Kidney (tissue), 13 donors: ENCODE measurements at regions not wholly inside any gene's neighbourhood (a gene's known extent, or its start where the extent isn't known, plus 50 kb on each side); places are given as distances from the start of the nearest gene placed in this dataset.

Experiments
- DNase-seq, 5 donors: peaks; one replicate each; pipeline ENCODE4 v3.0.0-alpha.2; 2013 to 2020
- FAIRE-seq: peaks from 2 replicates; lab custom pipeline; 2012; peaks lifted over from hg19 to GRCh38; lab: Jason Lieb, UNC
- H3K27ac ChIP-seq, 2 donors: one replicate each; pipeline ENCODE4 v1.7.0; 2013; ENCODE audit warnings: low read depth in 2 of 2, low read length in 2 of 2, inconsistent platforms in 1 of 2
- H3K27me3 ChIP-seq: one replicate; pipeline ENCODE4 v1.7.1; 2013; ENCODE audit warnings: low read length, inconsistent platforms; ENCODE audit not compliant: control insufficient read depth, insufficient read depth
- H3K36me3 ChIP-seq, 3 donors: one replicate each; pipeline versions ENCODE4 v1.7.0 to v1.7.1; 2013; ENCODE audit warnings: low read length in 3 of 3, control low read depth in 1 of 3, inconsistent platforms in 1 of 3; ENCODE audit not compliant: insufficient read depth in 3 of 3, control insufficient read depth in 2 of 3
- H3K4me1 ChIP-seq, 3 donors: one replicate each; pipeline versions ENCODE4 v1.7.0 to v1.7.1; 2013; ENCODE audit warnings: low read length in 3 of 3, inconsistent platforms in 1 of 3, low read depth in 1 of 3; ENCODE audit not compliant: control insufficient read depth in 2 of 3, insufficient read depth in 2 of 3
- H3K4me3 ChIP-seq, 3 donors: one replicate each; pipeline versions ENCODE4 v1.7.0 to v1.8.1; 2013; ENCODE audit warnings: low read length in 3 of 3, control low read depth in 1 of 3, inconsistent platforms in 1 of 3
- H3K9ac ChIP-seq, 3 donors: one replicate each; pipeline versions ENCODE4 v1.7.0 to v1.7.1; 2013; ENCODE audit warnings: low read length in 3 of 3, control low read depth in 1 of 3, inconsistent platforms in 1 of 3
- H3K9me3 ChIP-seq, 3 donors: one replicate each; pipeline versions ENCODE4 v1.7.0 to v1.7.1; 2013; ENCODE audit warnings: low read length in 3 of 3, control low read depth in 1 of 3, inconsistent platforms in 1 of 3; ENCODE audit not compliant: control insufficient read depth in 2 of 3, insufficient read depth in 1 of 3
- CTCF ChIP-seq: IDR thresholded peaks from 3 replicates; pipeline ENCODE4 v1.5.1; 2012; ENCODE audit warnings: mild to moderate bottlenecking, moderate library complexity, borderline replicate concordance; ENCODE audit not compliant: insufficient read depth; ENCODE audit errors: extremely low read depth
- intact Hi-C: fragments of 100-400 bp; cut with DNase I; formaldehyde crosslinking; loops from one replicate; pipeline ENCODE4 v1.11.1; 2022
- donor health status: control.
- donor health status: control.
- donor health status: control.
- donor health status: control.
- donor health status: control.
- donor health status: DM: yes; HTN: yes; CAD: no.
- donor health status: Normal renal cell carcinoma (clear cell type).

GRCh38 chr13:79905018-79905417 lies 424.1 kb downstream of the NDFIP2 start:
- TF ChIP-seq CTCF: no peak
- no peak for FAIRE-seq
- Histone ChIP-seq H3K27ac (no peak overlapping the region), H3K4me1 (peaks cover 0 to 2% (median 0%) of the 10 kb centered on the region in 3 donors), H3K9ac (no peak overlapping the region), H3K9me3 (no peaks in the 10 kb centered on the region), H3K27me3 (no peaks in the 10 kb centered on the region), H3K36me3 (no peaks in the 10 kb centered on the region), H3K4me3 (no peak overlapping the region)
- intact Hi-C loops: no loop called here
- DNase-seq: no peak

GRCh38 chr13:79904581-79904980 lies 423.6 kb downstream of the NDFIP2 start:
- intact Hi-C loops: no loop called here
- FAIRE-seq: no peak
- H3K4me1 ChIP-seq: no peaks in the 10 kb centered on the region
- H3K4me3 ChIP-seq: no peak overlapping the region
- H3K36me3 ChIP-seq: no peaks in the 10 kb centered on the region
- H3K9ac ChIP-seq: no peak overlapping the region
- H3K9me3 ChIP-seq: no peaks in the 10 kb centered on the region
- no peak for TF ChIP-seq CTCF
- no peak for DNase-seq
- H3K27me3 ChIP-seq: no peaks in the 10 kb centered on the region
- H3K27ac ChIP-seq: no peak overlapping the region

- no peak overlapping the region for H3K27ac ChIP-seq
- H3K4me1 ChIP-seq: no peaks in the 10 kb centered on the region
- H3K36me3 ChIP-seq: no peaks in the 10 kb centered on the region
- H3K9ac ChIP-seq: no peak overlapping the region
- no peak for FAIRE-seq
- intact Hi-C loops: no loop called here
- H3K4me3 ChIP-seq: no peak overlapping the region
- no peaks in the 10 kb centered on the region for H3K9me3 ChIP-seq
- H3K27me3 ChIP-seq: no peaks in the 10 kb centered on the region
- no peak for TF ChIP-seq CTCF
- DNase-seq: no peak
Observed at GRCh38 chr13:79901336-79901735, 420.4 kb downstream of the NDFIP2 start.

- no peak for TF ChIP-seq CTCF
- no peaks in the 10 kb centered on the region for H3K4me1 ChIP-seq
- H3K4me3 ChIP-seq: no peak overlapping the region
- H3K27ac ChIP-seq: no peak overlapping the region
- no peaks in the 10 kb centered on the region for H3K36me3 ChIP-seq
- intact Hi-C loops: no loop called here
- H3K9me3 ChIP-seq: no peaks in the 10 kb centered on the region
- FAIRE-seq: no peak
- DNase-seq: no peak
- H3K27me3 ChIP-seq: no peaks in the 10 kb centered on the region
- H3K9ac ChIP-seq: no peak overlapping the region
Observed at GRCh38 chr13:79900356-79900755, 419.4 kb downstream of the NDFIP2 start.
